Activated CD4-positive, alpha-beta T cell treated with anti-CD3 and anti-CD28 coated beads, Interleukin-2, amount 10 ng/mL, durations not matched to agents 24 days and 14 days (primary cell): ENCODE measurements at regions not wholly inside any gene's neighbourhood (a gene's known extent, or its start where the extent isn't known, plus 50 kb on each side); places are given as distances from the start of the nearest gene placed in this dataset.

Experiments used
- DNase-seq: peaks from one replicate; pipeline ENCODE4 v3.0.0; 2022
- H3K27ac Mint-ChIP-seq: one replicate; pipeline ENCODE4 v1.8.0; 2022; ENCODE audit warnings: mild to moderate bottlenecking, mixed read lengths
- H3K27me3 Mint-ChIP-seq: one replicate; pipeline ENCODE4 v1.8.0; 2022; ENCODE audit warnings: mixed read lengths
- H3K36me3 Mint-ChIP-seq: one replicate; pipeline ENCODE4 v1.8.0; 2022; ENCODE audit warnings: low read depth, mild to moderate bottlenecking, mixed read lengths
- H3K4me1 Mint-ChIP-seq: one replicate; pipeline ENCODE4 v1.8.0; 2021; ENCODE audit warnings: mixed read lengths
- H3K4me3 Mint-ChIP-seq: one replicate; pipeline ENCODE4 v1.8.0; 2022; ENCODE audit warnings: mild to moderate bottlenecking, moderate library complexity, mixed read lengths
- H3K9me3 Mint-ChIP-seq: one replicate; pipeline ENCODE4 v1.8.0; 2021; ENCODE audit warnings: mixed read lengths
- intact Hi-C: fragments of 100-400 bp; cut with micrococcal nuclease; formaldehyde crosslinking; loops from one replicate; pipeline ENCODE4 v1.15.1; 2023

DNA sequence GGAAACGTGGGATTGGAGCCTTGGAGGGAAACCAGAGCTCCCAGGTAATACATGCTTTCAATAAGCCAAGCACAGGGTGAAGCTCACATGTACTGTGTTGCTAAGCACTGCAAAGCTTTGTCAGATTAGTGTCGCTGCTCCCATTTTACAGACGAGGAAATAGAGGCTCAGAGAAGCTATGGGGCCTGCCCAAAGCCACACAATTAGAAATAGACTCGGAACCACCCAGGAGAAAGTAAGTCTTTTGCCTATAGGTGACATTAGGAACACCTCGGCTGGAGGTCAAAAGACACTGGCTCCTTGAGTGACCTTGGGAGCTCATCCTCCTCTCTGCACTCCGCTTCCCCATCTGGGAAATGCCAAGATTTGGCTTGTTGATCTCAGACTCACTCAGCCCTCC is 175.6 kb upstream of the ZC3H12A start:
- intact Hi-C loops = no loop called here
- no peak for DNase-seq
- H3K27me3 Mint-ChIP-seq = no peaks in the 10 kb centered on the region
- no peaks in the 10 kb centered on the region for H3K9me3 Mint-ChIP-seq
- no peak overlapping the region for H3K4me3 Mint-ChIP-seq
- H3K36me3 Mint-ChIP-seq = no peaks in the 10 kb centered on the region
- H3K4me1 Mint-ChIP-seq = no peaks in the 10 kb centered on the region
- H3K27ac Mint-ChIP-seq = no peak overlapping the region

DNA sequence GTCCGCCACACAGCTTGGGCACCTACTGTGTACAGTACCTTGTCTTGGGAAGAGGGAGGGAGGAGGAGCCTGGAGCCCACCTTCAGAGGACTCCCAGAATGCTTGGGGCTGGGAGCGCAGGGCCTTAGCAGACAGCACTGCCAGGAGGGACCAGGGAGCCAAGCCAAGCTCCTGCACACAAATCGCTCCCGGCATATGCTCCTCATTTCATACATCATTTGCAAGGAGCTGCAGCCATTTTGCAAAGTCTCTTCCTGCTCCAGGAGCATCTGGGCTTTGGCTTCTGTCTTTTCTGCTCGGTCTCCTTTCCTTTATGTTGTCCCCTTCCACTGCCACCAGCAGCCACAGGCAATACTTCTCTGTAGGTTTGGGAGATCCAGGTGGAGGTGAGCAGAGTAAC is 175.2 kb upstream of the ZC3H12A start:
- Mint-ChIP-seq H3K4me3 (no peak overlapping the region), H3K9me3 (no peaks in the 10 kb centered on the region), H3K27ac (no peak overlapping the region), H3K4me1 (no peaks in the 10 kb centered on the region), H3K36me3 (no peaks in the 10 kb centered on the region), H3K27me3 (no peaks in the 10 kb centered on the region)
- intact Hi-C loops = no loop called here
- no peak for DNase-seq

DNA sequence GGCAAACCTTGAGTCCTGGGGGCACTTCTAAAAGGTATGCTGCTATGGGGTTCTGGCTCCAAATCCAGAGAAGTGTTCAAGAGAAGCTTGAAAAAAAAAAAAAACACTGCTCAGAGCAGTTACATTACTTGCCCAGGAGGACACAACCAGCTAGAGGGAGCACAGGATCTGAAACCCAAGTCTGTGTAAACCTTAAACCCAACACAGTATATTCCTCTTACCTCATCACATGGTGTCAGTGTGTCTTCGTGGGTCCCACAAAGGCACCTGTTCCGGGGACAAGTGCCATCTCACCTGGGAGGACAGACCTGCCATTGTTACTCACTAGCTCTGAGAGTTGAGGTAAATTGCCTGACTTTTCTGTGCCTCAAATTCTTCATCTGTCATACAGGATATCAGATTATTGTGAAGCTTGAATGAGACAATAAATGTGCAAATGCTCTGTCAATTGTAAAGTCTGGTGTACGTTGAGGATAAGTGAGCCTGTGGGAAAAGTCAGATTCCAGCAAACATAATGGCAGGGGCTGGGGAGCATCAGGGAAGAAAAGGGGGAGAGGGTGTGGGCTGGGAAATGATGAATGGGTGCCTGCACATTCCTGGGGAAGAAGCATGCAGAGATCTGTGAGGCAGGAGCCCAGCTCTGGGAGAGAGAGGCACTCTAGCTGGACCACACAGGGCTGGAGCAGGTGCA is 170.4 kb upstream of the ZC3H12A start:
- Mint-ChIP-seq H3K27me3 (no peaks in the 10 kb centered on the region), H3K27ac (no peak overlapping the region)

DNA sequence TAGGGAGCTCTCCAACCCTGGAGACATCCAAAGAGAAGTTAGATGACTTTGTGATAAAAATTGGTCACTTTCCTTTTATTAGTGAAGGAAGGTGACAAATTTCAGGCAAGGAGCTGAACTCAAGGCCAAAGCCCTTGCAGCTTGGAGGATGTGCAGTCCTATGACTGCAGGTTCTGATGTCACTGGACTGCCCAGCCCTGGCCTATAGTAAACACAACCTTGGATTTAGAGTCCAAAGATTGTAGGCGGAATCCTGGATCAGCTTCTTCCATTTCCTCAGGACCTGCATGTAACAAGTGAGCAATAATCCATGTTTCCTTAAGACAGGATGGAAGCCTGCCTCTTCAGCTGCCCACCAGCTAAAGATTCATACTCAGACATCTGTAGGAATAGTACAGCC is 169.3 kb upstream of the ZC3H12A start:
- Mint-ChIP-seq H3K4me1 (no peaks in the 10 kb centered on the region), H3K9me3 (no peaks in the 10 kb centered on the region), H3K27ac (no peak overlapping the region), H3K4me3 (no peak overlapping the region), H3K36me3 (no peaks in the 10 kb centered on the region), H3K27me3 (no peaks in the 10 kb centered on the region)
- no peak for DNase-seq
- intact Hi-C loops = no loop called here

More for the DNA sequence above, 170.4 kb upstream of the ZC3H12A start:
- intact Hi-C loops = no loop called here
- H3K4me1 Mint-ChIP-seq = no peaks in the 10 kb centered on the region
- DNase-seq = no peak
- H3K36me3 Mint-ChIP-seq = no peaks in the 10 kb centered on the region
- H3K4me3 Mint-ChIP-seq = no peak overlapping the region
- no peaks in the 10 kb centered on the region for H3K9me3 Mint-ChIP-seq

DNA sequence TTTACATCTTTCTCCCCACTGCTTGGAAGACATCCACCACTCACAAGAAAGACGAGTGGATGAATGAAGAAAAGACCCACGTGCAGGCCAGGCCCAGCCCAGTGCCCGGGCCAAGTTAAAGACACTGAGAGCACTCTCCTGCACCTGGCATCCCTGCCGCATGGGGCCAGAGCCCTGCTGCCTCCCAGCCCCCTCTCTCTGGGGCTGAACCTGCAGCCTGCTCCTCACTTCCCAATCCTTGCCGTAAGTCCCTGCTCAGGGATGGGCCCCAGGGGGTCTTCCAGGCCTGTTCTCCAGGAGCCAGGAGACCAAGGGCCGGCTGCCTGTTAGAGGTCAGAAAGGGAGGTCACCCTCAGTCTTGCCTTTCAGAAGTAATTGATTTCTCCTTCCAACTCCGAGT is 168.5 kb upstream of the ZC3H12A start:
- H3K4me1 Mint-ChIP-seq = no peaks in the 10 kb centered on the region
- no peak overlapping the region for H3K4me3 Mint-ChIP-seq
- intact Hi-C loops = no loop called here
- H3K27ac Mint-ChIP-seq = no peak overlapping the region
- H3K9me3 Mint-ChIP-seq = no peaks in the 10 kb centered on the region
- H3K27me3 Mint-ChIP-seq = peaks cover 4% of the 10 kb centered on the region
- DNase-seq = no peak
- H3K36me3 Mint-ChIP-seq = no peaks in the 10 kb centered on the region

DNA sequence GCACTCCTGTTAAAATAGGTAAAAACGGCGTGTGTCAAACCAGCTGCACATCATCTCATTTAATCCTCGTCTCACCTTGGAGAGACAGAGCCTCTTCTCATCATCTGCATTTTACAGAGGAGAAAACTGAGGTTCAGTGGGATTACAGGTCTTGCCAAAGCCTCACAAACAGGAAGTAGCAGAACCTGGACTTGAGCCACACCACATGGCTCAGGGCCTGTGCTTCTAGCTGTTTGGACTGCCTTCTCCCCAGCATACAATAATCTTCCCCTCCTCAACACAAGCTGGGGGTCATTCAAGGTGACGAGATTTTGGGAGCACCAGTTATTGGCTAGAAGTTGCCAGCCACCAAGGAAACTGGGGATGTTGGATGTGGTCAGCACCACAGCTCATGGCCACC is 167.9 kb upstream of the ZC3H12A start:
- no peaks in the 10 kb centered on the region for H3K9me3 Mint-ChIP-seq
- H3K4me3 Mint-ChIP-seq = no peak overlapping the region
- intact Hi-C loops = no loop called here

DNA sequence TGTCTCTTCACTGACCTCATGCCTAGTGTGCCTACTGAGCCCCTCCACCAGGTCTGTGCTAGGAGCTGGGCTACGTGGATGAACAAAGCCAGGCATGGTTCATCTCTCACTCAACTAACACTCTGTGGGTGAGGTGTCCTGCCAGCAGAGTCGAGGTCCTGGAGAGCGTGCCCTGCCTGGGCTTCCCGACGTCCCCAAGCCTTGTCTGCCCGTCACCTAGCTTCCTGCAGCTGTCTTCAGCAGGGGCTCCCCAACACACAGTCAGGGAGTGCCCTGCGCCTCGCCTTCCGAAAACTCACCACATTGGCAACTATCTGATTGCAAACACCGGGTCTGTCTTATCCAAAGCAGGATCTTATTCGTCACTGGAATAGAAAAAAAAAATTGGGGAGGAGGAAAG is 167.5 kb upstream of the ZC3H12A start:
- no peak overlapping the region for H3K27ac Mint-ChIP-seq
- no peaks in the 10 kb centered on the region for H3K4me1 Mint-ChIP-seq
- H3K4me3 Mint-ChIP-seq = no peak overlapping the region
- intact Hi-C loops = no loop called here
- H3K9me3 Mint-ChIP-seq = no peaks in the 10 kb centered on the region
- H3K36me3 Mint-ChIP-seq = no peaks in the 10 kb centered on the region
- DNase-seq = no peak
- peaks cover 4% of the 10 kb centered on the region for H3K27me3 Mint-ChIP-seq

More for the DNA sequence above, 167.9 kb upstream of the ZC3H12A start:
- no peak overlapping the region for H3K27ac Mint-ChIP-seq
- H3K27me3 Mint-ChIP-seq = peaks cover 4% of the 10 kb centered on the region
- no peaks in the 10 kb centered on the region for H3K36me3 Mint-ChIP-seq
- no peak for DNase-seq
- H3K4me1 Mint-ChIP-seq = no peaks in the 10 kb centered on the region

DNA sequence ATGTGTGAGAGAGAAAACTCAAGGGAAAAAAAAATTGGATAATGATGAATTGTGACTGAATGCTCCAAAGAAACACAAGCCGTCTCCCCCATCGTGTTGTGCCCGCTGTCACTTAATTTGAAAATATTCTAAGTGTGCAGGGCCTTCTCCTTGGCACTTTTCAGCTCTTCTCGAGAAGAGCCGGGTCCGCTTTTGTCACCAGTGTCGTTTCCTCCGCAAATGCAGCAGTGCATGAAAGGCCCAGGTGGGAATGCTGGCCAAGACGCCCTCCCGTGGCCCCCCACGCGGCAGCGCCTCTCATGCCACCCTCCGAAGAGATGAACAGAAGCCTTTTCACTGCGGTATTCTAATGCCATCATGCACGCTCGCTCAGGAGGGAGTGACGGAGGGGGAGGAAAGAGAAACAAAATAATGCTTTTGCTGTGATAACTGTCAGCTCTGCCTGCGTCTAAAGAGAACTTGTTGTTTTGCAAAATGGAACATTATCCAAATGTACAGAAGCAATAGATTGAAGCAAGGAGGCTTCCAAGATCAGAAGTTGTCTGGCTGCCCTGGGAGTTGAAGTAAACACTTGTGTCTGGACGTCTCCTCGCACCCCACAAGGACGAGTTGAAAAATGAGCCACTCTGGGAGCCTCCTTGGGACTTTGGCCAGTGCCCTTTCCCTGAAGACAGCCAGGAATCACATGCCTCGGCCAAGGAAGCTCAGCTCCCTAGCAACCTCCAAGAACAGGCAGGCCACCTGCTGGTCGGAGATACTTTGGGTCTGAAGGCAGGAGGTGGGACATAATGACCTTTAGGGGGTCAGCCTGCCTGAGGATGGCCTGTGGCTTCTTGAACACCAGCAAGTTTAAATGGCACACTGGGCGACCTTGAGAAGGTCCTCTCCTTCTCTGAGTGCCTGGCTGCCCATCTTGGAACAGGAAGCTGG is 166.1 kb upstream of the ZC3H12A start:
- H3K4me1 Mint-ChIP-seq = no peaks in the 10 kb centered on the region
- H3K9me3 Mint-ChIP-seq = no peaks in the 10 kb centered on the region
- peaks cover 8% of the 10 kb centered on the region for H3K27me3 Mint-ChIP-seq
- H3K36me3 Mint-ChIP-seq = no peaks in the 10 kb centered on the region
- DNase-seq = no peak
- no peak overlapping the region for H3K27ac Mint-ChIP-seq
- no peak overlapping the region for H3K4me3 Mint-ChIP-seq
- intact Hi-C loops = no loop called here

DNA sequence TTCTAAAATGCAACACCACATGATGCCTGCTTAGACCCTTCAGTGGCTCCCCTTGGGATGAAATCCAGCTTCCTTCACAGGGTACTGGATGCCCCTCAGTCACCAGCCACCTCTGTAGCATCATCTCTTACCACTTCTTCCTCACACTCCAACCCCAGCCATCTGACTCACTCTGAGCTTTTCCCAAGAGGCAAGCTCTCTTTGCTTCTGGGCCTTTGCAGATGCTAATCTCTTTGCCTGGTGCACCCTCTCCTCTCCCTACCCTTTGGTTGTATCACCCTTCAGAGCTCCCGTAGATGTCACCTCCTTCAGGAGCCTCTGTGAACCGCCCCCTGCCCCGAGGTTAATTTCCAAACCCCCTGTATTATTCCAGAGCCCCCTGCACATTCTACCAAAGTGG is 164.8 kb upstream of the ZC3H12A start:
- Mint-ChIP-seq H3K9me3 (no peaks in the 10 kb centered on the region), H3K27ac (no peak overlapping the region)
- intact Hi-C loops = no loop called here

DNA sequence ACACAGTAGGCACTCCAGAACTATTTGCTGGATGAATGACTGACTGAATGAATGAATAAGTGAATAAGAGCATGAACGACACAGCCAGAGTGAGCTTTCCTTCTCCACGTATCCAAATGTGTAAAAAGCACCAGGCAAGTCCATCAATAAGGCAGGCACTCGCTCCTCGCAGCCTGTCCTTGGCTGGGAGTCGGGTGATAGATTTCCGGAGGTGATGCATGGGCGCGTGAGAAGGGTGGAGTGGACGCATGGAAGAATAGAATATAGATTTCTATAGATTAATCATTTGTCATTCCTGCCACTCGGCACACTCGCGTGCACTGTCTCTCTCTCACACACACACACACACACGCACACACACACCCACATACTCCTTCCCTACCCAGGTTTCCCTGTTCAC is 164.3 kb upstream of the ZC3H12A start:
- DNase-seq = no peak
- Mint-ChIP-seq H3K4me1 (no peaks in the 10 kb centered on the region), H3K27me3 (peaks cover 18% of the 10 kb centered on the region), H3K9me3 (no peaks in the 10 kb centered on the region), H3K27ac (no peak overlapping the region), H3K36me3 (no peaks in the 10 kb centered on the region), H3K4me3 (no peak overlapping the region)
- intact Hi-C loops = no loop called here

More for the DNA sequence above, 164.8 kb upstream of the ZC3H12A start:
- Mint-ChIP-seq H3K27me3 (peaks cover 17% of the 10 kb centered on the region), H3K36me3 (no peaks in the 10 kb centered on the region), H3K4me1 (no peaks in the 10 kb centered on the region), H3K4me3 (no peak overlapping the region)
- DNase-seq = no peak

DNA sequence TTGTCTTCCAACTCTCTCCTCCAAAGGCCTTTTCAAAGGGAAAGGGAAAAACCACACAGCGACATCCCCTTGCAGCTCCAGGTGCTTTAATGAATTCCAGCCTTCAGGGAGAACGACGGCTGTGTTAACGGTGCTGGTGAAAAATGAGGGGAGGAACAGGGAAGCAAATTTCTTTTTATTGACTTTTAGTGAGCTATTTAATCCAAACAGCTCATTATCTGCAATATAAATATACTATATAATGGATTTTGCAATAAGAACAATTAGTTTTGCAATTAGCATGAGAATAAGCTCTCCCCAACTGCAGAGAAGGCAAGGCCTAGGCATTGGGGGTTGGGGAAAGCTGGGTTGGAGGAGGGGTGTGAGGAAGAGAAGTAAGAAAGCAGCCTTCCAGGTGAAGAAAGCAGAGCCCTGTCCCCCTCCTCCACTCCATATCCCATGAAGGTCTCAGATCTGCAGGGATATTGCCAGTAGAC is 159.0 kb upstream of the ZC3H12A start:
- Mint-ChIP-seq H3K4me3 (no peak overlapping the region), H3K27me3 (peaks cover 55% of the 10 kb centered on the region), H3K27ac (no peak overlapping the region), H3K36me3 (no peaks in the 10 kb centered on the region), H3K4me1 (no peaks in the 10 kb centered on the region), H3K9me3 (no peaks in the 10 kb centered on the region)
- intact Hi-C loops = no loop called here
- no peak for DNase-seq

DNA sequence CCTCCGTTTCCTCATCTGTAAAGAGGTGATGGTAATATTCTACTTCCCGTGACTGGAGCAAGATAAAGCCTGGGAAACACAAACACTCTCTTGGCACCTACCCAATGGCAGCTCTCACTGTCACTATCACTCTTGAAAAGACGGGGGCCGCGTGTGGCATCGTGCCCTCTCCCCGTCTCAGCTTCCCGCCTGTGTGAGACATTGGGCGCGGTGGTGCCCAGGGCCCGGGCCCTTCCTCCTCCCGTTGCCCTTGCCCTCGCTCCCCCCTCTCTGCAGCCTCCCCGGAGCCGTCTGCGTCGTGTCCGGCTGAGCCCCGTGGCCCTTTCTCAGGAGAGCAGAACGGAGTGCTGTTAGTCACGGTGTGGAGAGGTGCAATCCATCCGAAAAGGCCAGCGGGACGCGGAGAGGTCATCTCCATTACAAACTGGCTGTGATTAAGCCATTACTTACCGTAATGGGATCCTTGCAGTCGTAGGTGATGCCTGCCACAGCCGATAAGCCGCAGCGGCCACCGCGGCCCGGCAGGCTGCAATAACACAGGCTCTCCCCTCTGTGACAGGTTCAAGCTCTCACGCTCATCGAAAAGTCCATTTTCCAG is 156.4 kb upstream of the ZC3H12A start:
- Mint-ChIP-seq H3K4me3 (no peak overlapping the region), H3K27ac (no peak overlapping the region), H3K36me3 (no peaks in the 10 kb centered on the region), H3K4me1 (no peaks in the 10 kb centered on the region), H3K9me3 (no peaks in the 10 kb centered on the region), H3K27me3 (peaks cover 50% of the 10 kb centered on the region)
- intact Hi-C loops = no loop called here
- no peak for DNase-seq

DNA sequence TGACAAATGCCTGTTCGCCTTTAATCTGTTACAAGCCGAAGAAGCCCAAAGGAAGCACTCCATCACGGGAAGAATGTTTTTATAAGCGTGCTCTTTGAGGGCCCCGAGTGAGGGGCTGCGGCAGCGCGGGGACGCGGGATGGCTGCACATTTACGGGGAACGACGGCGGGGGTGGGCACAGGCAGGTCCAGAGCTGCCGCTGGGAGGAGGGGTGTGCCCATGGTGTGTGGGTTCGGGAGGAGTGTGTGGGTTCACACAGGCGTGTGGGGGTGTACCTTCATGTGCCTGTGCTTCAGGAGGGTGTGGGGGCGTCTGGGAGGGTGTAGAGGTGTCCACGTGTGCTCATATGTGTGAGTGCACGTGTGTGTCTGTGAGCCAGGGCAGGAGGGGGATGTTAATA is 155.9 kb upstream of the ZC3H12A start:
- Mint-ChIP-seq H3K27me3 (peaks cover 48% of the 10 kb centered on the region), H3K9me3 (peaks cover 2% of the 10 kb centered on the region)
- intact Hi-C loops = no loop called here

DNA sequence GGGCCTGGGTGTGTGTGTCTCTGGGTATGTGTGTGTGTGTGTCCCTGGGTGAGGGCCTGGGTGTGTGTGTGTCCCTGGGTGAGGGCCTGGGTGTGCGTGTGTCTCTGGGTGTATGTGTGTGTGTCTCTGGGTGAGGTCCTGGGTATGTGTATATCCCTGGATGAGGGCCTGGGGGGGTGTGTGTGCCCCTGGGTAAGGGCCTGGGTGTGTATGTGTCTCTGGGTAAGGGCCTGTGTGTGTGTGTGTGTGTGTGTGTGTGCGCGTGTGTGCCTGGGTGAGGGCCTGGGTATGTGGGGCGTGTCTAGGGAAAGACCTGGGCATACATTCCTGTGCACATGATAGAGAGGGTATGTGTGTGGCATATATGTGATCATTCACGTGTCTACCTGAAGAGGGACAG is 155.1 kb upstream of the ZC3H12A start:
- Mint-ChIP-seq H3K9me3 (peaks cover 6% of the 10 kb centered on the region), H3K36me3 (no peaks in the 10 kb centered on the region), H3K4me3 (no peak overlapping the region), H3K27ac (no peak overlapping the region), H3K27me3 (peaks cover 41% of the 10 kb centered on the region), H3K4me1 (no peaks in the 10 kb centered on the region)
- intact Hi-C loops = no loop called here
- no peak for DNase-seq

More for the DNA sequence above, 155.9 kb upstream of the ZC3H12A start:
- DNase-seq = no peak
- Mint-ChIP-seq H3K36me3 (no peaks in the 10 kb centered on the region), H3K27ac (no peak overlapping the region), H3K4me1 (no peaks in the 10 kb centered on the region), H3K4me3 (no peak overlapping the region)
